ENCODE measurements at regions not wholly inside any gene's neighbourhood (a gene's known extent, or its start where the extent isn't known, plus 50 kb on each side); places are given as distances from the start of the nearest gene placed in this dataset.

DNA sequence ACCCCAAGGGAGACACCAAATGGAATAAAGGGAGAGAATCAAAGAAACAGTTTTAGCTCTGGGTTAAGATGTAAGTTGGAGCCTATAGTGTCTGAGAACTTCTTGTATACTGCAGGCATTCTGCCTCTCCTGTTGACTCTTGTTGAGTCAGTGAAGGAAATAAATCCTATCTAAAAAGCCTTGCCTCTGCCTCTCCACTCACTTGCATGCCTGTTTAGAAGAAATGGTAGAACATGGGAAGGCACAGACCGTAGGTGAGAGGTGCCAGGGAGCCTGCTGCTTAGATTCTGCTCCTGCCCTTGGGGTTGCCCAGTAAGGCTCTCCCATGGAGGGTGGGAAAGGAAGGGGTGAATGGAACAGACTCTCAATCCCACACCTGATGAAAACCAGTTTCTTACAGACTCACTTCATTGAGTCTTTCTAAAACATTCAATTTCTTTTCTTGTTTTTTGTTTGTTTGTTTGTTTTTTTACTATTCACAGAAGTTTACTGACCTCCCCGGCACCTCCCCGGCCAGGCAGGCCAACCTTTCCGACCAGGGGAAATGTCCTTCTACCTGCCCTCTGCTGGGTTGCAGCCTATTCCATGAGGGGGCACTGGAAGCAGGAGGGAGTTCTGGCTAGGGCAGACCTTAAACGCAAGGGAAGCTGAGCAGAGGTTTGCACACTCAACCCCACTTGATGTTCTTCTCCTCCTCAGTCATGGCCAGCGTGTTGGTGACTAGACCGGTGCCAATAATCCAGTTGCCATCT lies 211.7 kb upstream of the WSB1 start (continued):
- TF ChIP-seq RBM22 (IDR thresholded peaks at IDR 0.05; ENCODE audit: low read depth, low read length, poor library complexity, severe bottlenecking) (peak; percentile 88), ZZZ3 (IDR thresholded peaks at IDR 0.05) (no peak)
- TF ChIP-seq, protein P1, sequence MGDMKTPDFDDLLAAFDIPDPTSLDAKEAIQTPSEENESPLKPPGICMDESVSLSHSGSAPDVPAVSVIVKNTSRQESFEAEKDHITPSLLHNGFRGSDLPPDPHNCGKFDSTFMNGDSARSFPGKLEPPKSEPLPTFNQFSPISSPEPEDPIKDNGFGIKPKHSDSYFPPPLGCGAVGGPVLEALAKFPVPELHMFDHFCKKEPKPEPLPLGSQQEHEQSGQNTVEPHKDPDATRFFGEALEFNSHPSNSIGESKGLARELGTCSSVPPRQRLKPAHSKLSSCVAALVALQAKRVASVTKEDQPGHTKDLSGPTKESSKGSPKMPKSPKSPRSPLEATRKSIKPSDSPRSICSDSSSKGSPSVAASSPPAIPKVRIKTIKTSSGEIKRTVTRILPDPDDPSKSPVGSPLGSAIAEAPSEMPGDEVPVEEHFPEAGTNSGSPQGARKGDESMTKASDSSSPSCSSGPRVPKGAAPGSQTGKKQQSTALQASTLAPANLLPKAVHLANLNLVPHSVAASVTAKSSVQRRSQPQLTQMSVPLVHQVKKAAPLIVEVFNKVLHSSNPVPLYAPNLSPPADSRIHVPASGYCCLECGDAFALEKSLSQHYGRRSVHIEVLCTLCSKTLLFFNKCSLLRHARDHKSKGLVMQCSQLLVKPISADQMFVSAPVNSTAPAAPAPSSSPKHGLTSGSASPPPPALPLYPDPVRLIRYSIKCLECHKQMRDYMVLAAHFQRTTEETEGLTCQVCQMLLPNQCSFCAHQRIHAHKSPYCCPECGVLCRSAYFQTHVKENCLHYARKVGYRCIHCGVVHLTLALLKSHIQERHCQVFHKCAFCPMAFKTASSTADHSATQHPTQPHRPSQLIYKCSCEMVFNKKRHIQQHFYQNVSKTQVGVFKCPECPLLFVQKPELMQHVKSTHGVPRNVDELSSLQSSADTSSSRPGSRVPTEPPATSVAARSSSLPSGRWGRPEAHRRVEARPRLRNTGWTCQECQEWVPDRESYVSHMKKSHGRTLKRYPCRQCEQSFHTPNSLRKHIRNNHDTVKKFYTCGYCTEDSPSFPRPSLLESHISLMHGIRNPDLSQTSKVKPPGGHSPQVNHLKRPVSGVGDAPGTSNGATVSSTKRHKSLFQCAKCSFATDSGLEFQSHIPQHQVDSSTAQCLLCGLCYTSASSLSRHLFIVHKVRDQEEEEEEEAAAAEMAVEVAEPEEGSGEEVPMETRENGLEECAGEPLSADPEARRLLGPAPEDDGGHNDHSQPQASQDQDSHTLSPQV (IDR thresholded peaks at IDR 0.05), result no peak

DNA sequence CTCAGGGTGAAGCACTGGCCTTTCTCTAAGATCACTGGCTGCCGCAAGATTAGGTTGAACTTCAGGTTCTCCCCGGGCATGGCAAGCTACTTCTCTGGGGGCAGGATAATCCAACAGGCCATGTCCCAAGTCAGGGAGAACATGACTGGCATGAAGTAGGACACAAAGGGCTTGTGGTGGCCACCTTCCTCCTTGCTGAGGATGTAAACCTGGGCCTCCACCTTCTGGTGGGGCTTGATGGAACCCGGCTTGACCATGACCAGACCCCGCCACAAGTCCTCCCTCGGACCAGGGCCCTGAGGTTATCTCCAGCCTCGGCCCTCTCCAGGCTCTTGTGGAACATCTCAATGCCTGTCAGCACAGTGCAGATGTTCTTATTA lies 211.1 kb upstream of the WSB1 start:
- POLR2A ChIA-PET, result interaction anchor here (0.6 to 1.6 kb wide), 4 partner anchors 9 to 24 kb away, joined by 3 to 10 read pairs (median 3); no protein-coding TSS in a partner anchor
- TF ChIP-seq PTTG1 (tag; IDR thresholded peaks at IDR 0.05; ENCODE audit: low read depth) (no peak), GABPB1 (CRISPR knock-in tag; IDR thresholded peaks at IDR 0.05) (no peak), POLR2AphosphoS5 (IDR thresholded peaks at IDR 0.05; ENCODE audit: control insufficient read depth, insufficient read depth, low read depth, low read length) (0 out of 2 replicates have a peak, but pooled peaks have one; percentile 20), THAP12 (CRISPR knock-in tag; IDR thresholded peaks at IDR 0.05) (peak; percentile 94), SIN3A (IDR thresholded peaks at IDR 0.05; ENCODE audit: borderline replicate concordance in 2 of 2, control insufficient read depth in 1 of 2, low read depth in 2 of 2, low read length in 2 of 2) (peak in 1 of 2 experiments; percentile 68; a peak in 1 of 4 replicates)
- TF ChIP-seq, protein P2, sequence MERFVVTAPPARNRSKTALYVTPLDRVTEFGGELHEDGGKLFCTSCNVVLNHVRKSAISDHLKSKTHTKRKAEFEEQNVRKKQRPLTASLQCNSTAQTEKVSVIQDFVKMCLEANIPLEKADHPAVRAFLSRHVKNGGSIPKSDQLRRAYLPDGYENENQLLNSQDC (CRISPR knock-in tag; IDR thresholded peaks at IDR 0.05), result peak; percentile 92; the same call in 1 of the 2 replicates

More for the DNA sequence above, 211.1 kb upstream of the WSB1 start:
- CTCF ChIA-PET (ENCODE audit: low intra/inter-chr PET ratio), result no interaction called here
- no TSS peak for BruUV-seq (replicated peaks)
- H3K9me3 ChIP-seq (replicated peaks; ENCODE audit: control insufficient read depth, insufficient read depth, low read depth, low read length), result no peaks in the 10 kb centered on the region
- H3K4me3 ChIP-seq, result no peak overlapping the region
- FAIRE-seq (no peak), DNase-seq (ENCODE audit: extremely low read depth in 1 of 4, low spot score in 3 of 4) (no peak), ATAC-seq (peak; percentile 7; the same call in 2 of the 3 replicates)
- peaks cover 69% of the 10 kb centered on the region for H3K36me3 ChIP-seq (ENCODE audit: control insufficient read depth, insufficient read depth, low read length)
- H4K20me1 ChIP-seq (replicated peaks; ENCODE audit: control insufficient read depth, insufficient read depth, low read length), result peaks cover 26% of the 10 kb centered on the region
- no peak overlapping the region for H2AFZ ChIP-seq (ENCODE audit: low read depth, low read length)
- peaks cover 3% of the 10 kb centered on the region for H3K9me1 ChIP-seq (ENCODE audit: control insufficient read depth, insufficient read depth, low read length)
- 0 out of 4 replicates have a peak overlapping the region, but pooled peaks of 1 of the 2 experiments have one; percentile 24 for H3K9ac ChIP-seq (ENCODE audit: insufficient read depth in 1 of 2, low read depth in 2 of 2, low read length in 2 of 2)
- H3K4me1 ChIP-seq (replicated peaks in 1 of 2; ENCODE audit: control insufficient read depth in 2 of 2, insufficient read depth in 2 of 2, low read length in 2 of 2), result peaks cover 0 to 5% of the 10 kb centered on the region in 2 experiments; a peak in 4 of 5 replicates
- no peaks in the 10 kb centered on the region for H3K27me3 ChIP-seq (ENCODE audit: control insufficient read depth in 2 of 2, insufficient read depth in 2 of 2, low read length in 2 of 2)
- intact Hi-C loops (cut with micrococcal nuclease), result loop anchor here (10.0 kb wide), 5 partner anchors 48 to 492 kb away; partner anchors contain the start of gene WSB1
- peaks cover 95% of the 10 kb centered on the region for H3K79me2 ChIP-seq (ENCODE audit: control insufficient read depth, insufficient read depth, low read length)
- in situ Hi-C loops (cut with MboI), result no loop called here
- 60% methylated on average over 5 of the region's 6 CpGs for WGBS (ENCODE audit: insufficient coverage, low coverage, missing lambda C conversion rate)
- no peak overlapping the region for H3K4me2 ChIP-seq (ENCODE audit: insufficient read depth, low read length)
- H3K27ac ChIP-seq (ENCODE audit: extremely low read depth, low read depth, low read length), result no peak overlapping the region

Measured in K562 (cell line).